ENCODE measurements at regions not wholly inside any gene's neighbourhood (a gene's known extent, or its start where the extent isn't known, plus 50 kb on each side); places are given as distances from the start of the nearest gene placed in this dataset.

GRCh38 chr10:123614888-123615287, 51.3 kb upstream of the GPR26 start (continued):
- peak; percentile 68 for TF ChIP-seq XRCC5 (optimal IDR thresholded peaks at IDR 0.05; ENCODE audit: low read length)
- TF ChIP-seq THAP9 (CRISPR knock-in tag; IDR thresholded peaks at IDR 0.05; ENCODE audit: borderline replicate concordance): no peak
- peak; percentile 51; the same call in 1 of the 2 replicates for TF ChIP-seq ZNF605 (CRISPR knock-in tag; IDR thresholded peaks at IDR 0.05)
- TF ChIP-seq KAT8 (CRISPR knock-in tag; IDR thresholded peaks at IDR 0.05): 0 out of 2 replicates have a peak, but pooled peaks have one; percentile 33
- peak; percentile 60; the same call in 1 of the 2 replicates for TF ChIP-seq THRA (CRISPR knock-in tag; IDR thresholded peaks at IDR 0.05; ENCODE audit: borderline replicate concordance)
- TF ChIP-seq ZFY (CRISPR knock-in tag; IDR thresholded peaks at IDR 0.05): peak; percentile 42; the same call in 1 of the 2 replicates
- peak; percentile 79; the same call in 1 of the 2 replicates for TF ChIP-seq KDM4B (CRISPR knock-in tag; IDR thresholded peaks at IDR 0.05)
- TF ChIP-seq ZNF224 (CRISPR knock-in tag; IDR thresholded peaks at IDR 0.05): no peak
- peak; percentile 61; the same call in 1 of the 2 replicates for TF ChIP-seq MEF2D (CRISPR knock-in tag; IDR thresholded peaks at IDR 0.05)
- TF ChIP-seq HMG20B (CRISPR knock-in tag; conservative IDR thresholded peaks at IDR 0.05): no peak
- TF ChIP-seq ZBTB3 (CRISPR knock-in tag; IDR thresholded peaks at IDR 0.05; ENCODE audit: borderline replicate concordance, low read depth): no peak
- peak; percentile 73; the same call in 1 of the 2 replicates for TF ChIP-seq ZNF780A (CRISPR knock-in tag; IDR thresholded peaks at IDR 0.05)
- no peak for TF ChIP-seq PRDM10 (CRISPR knock-in tag; IDR thresholded peaks at IDR 0.05; ENCODE audit: low read depth)
- TF ChIP-seq BATF2 (CRISPR knock-in tag; IDR thresholded peaks at IDR 0.05): 0 out of 2 replicates have a peak, but pooled peaks have one; percentile 42
- peak; percentile 87 for TF ChIP-seq TEF (CRISPR knock-in tag; IDR thresholded peaks at IDR 0.05)
- TF ChIP-seq U2AF2 (IDR thresholded peaks at IDR 0.05; ENCODE audit: low read depth, low read length): no peak
- no peak for TF ChIP-seq GATAD2A (CRISPR knock-in tag; IDR thresholded peaks at IDR 0.05)
- TF ChIP-seq NFIB (CRISPR knock-in tag; IDR thresholded peaks at IDR 0.05; ENCODE audit: borderline replicate concordance): no peak
- no peak for TF ChIP-seq ELF1 (CRISPR knock-in tag; IDR thresholded peaks at IDR 0.05)
- no peak for TF ChIP-seq SRSF1 (optimal IDR thresholded peaks at IDR 0.05; ENCODE audit: low read depth, low read length)
- no peak for TF ChIP-seq ZKSCAN5 (CRISPR knock-in tag; IDR thresholded peaks at IDR 0.05)
- no peak for TF ChIP-seq NR2F2 (IDR thresholded peaks at IDR 0.05; ENCODE audit: borderline replicate concordance, low read depth)
- TF ChIP-seq ZNF572 (CRISPR knock-in tag; IDR thresholded peaks at IDR 0.05): no peak

Data from HepG2 (cell line).